GM23248 (cell line): ENCODE measurements at regions not wholly inside any gene's neighbourhood (a gene's known extent, or its start where the extent isn't known, plus 50 kb on each side); places are given as distances from the start of the nearest gene placed in this dataset.

Source experiments
- EZH2 ChIP-seq: fragments of 200-600 bp; sonication (generic); IDR thresholded peaks from 2 replicates; pipeline ENCODE4 v1.6.1; 2018; ENCODE audit warnings: antibody characterized with exemption, mild to moderate bottlenecking; ENCODE audit not compliant: insufficient read depth, poor library complexity, severe bottlenecking
- EZH2phosphoT487 ChIP-seq: fragments of 200-600 bp; sonication (generic); IDR thresholded peaks from 2 replicates; pipeline ENCODE4 v1.6.1; 2018; ENCODE audit warnings: antibody characterized with exemption, moderate library complexity, mild to moderate bottlenecking, low read depth; ENCODE audit not compliant: insufficient read depth

DNA sequence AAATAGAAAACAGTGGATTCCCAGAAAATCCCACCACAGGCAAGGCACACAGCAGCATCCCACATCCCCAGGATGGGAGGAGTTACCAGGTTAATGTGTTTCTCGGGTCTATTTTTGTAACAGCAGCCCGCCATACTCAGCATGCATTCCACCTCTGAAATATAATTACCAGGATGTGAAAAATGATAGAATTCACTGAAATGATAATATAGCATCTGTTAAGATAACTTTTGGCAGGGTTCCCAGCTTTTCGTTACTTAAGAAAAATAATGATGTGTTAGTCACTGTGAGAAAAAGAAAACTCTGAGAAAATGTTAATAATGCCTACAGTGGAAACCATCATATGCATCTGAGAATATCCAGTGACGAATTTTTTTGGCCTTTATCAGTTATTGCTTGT lies 87.1 kb downstream of the VCX2 start:
- TF ChIP-seq EZH2 (no peak), EZH2phosphoT487 (no peak)
